Right lung (tissue), 2 donors: ENCODE measurements at regions not wholly inside any gene's neighbourhood (a gene's known extent, or its start where the extent isn't known, plus 50 kb on each side); places are given as distances from the start of the nearest gene placed in this dataset.

Experiments
- DNase-seq, 2 donors: peaks; one replicate each; pipeline ENCODE4 v3.0.0-alpha.2; 2013

- DNase-seq = no peak
These were observed 169.3 kb upstream of the LRRN1 start for GRCh38 chr3:3629911-3630310.

GRCh38 chr3:3628676-3629328, 170.4 kb upstream of the LRRN1 start:
- DNase-seq = no peak

GRCh38 chr3:3627114-3627513, 172.1 kb upstream of the LRRN1 start:
- DNase-seq = no peak

GRCh38 chr3:3625544-3626271, 173.5 kb upstream of the LRRN1 start:
- no peak for DNase-seq

GRCh38 chr3:3619815-3620214, 179.4 kb upstream of the LRRN1 start:
- DNase-seq = no peak

GRCh38 chr3:3618623-3619022, 180.6 kb upstream of the LRRN1 start:
- no peak for DNase-seq

GRCh38 chr3:3615533-3615932, 183.7 kb upstream of the LRRN1 start:
- no peak for DNase-seq

- no peak for DNase-seq
These were observed 188.5 kb upstream of the LRRN1 start for GRCh38 chr3:3610581-3611298.

- no peak for DNase-seq
These were observed 192.9 kb upstream of the LRRN1 start for GRCh38 chr3:3606321-3606720.

- DNase-seq = no peak
These were observed 194.0 kb upstream of the LRRN1 start for GRCh38 chr3:3605226-3605625.

- DNase-seq = no peak
These were observed 195.9 kb upstream of the LRRN1 start for GRCh38 chr3:3603351-3603750.

GRCh38 chr3:3600665-3601340, 198.4 kb upstream of the LRRN1 start:
- no peak for DNase-seq

- DNase-seq = no peak
These were observed 200.2 kb upstream of the LRRN1 start for GRCh38 chr3:3599016-3599415.

GRCh38 chr3:3594986-3595385, 204.2 kb upstream of the LRRN1 start:
- no peak for DNase-seq

- no peak for DNase-seq
These were observed 209.5 kb upstream of the LRRN1 start for GRCh38 chr3:3589715-3590130.

GRCh38 chr3:3587647-3587972, 211.6 kb upstream of the LRRN1 start:
- no peak for DNase-seq

- DNase-seq = peak; percentile 8 to 11
These were observed 212.2 kb upstream of the LRRN1 start for GRCh38 chr3:3586843-3587646.

- DNase-seq = no peak
These were observed 212.9 kb upstream of the LRRN1 start for GRCh38 chr3:3586336-3586735.

- DNase-seq = no peak
These were observed 219.6 kb upstream of the LRRN1 start for GRCh38 chr3:3579658-3580057.

GRCh38 chr3:3578718-3579117, 220.5 kb upstream of the LRRN1 start:
- DNase-seq = no peak

- no peak for DNase-seq
These were observed 221.4 kb upstream of the LRRN1 start for GRCh38 chr3:3577823-3578222.

GRCh38 chr3:3573341-3573740, 225.9 kb upstream of the LRRN1 start:
- DNase-seq = no peak
